SK-N-SH (cell line): ENCODE measurements at regions not wholly inside any gene's neighbourhood (a gene's known extent, or its start where the extent isn't known, plus 50 kb on each side); places are given as distances from the start of the nearest gene placed in this dataset.

Source experiments
- CTCF ChIA-PET: fragments of 300-600, 350-600 bp; formaldehyde crosslinking; extraction: SDS; loops from one replicate; lab custom pipeline; 2021; lab: Yijun Ruan, JAX
- POLR2A ChIA-PET: fragments of 350-600 bp; sonication (Branson Sonifier 250); formaldehyde crosslinking; extraction: SDS; loops from one replicate; lab custom pipeline; 2020; ENCODE audit warnings: antibody characterized with exemption, inconsistent platforms; lab: Yijun Ruan, JAX
- DNase-seq: peaks from one replicate; pipeline ENCODE4 v3.0.0; 2012
- H2AFZ ChIP-seq: fragments of 200-600 bp; sonication (generic); 2 replicates; pipeline ENCODE4 v1.8.1; 2016; ENCODE audit warnings: antibody characterized with exemption, mild to moderate bottlenecking, low read depth
- H3F3A ChIP-seq: fragments of 200-600 bp; sonication (generic); replicated peaks from 2 replicates; pipeline ENCODE3; 2016; ENCODE audit warnings: antibody characterized with exemption, mild to moderate bottlenecking; ENCODE audit not compliant: insufficient read depth
- H3K27ac ChIP-seq, 2 experiments: fragments of 200-500 bp in 1 of 2; fragments of 200-600 bp in 1 of 2; sonication (Bioruptor generic) in 1 of 2; sonication (generic), shearing (Covaris generic) in 1 of 2; 2 replicates each; pipeline versions ENCODE4 v1.5.1 to v1.6.1; 2014 to 2016; ENCODE audit warnings: low read depth in 2 of 2, inconsistent platforms in 1 of 2, low read length in 1 of 2, mild to moderate bottlenecking in 1 of 2, mixed read lengths in 1 of 2
- H3K27me3 ChIP-seq: fragments of 200-600 bp; sonication (generic), shearing (Covaris generic); 2 replicates; pipeline ENCODE4 v1.6.1; 2016; ENCODE audit warnings: mixed run types; ENCODE audit not compliant: insufficient read depth
- H3K36me3 ChIP-seq, 2 experiments: fragments of 200-500 bp in 1 of 2; fragments of 200-600 bp in 1 of 2; sonication (Bioruptor generic) in 1 of 2; sonication (generic) in 1 of 2; replicated peaks in 1 of 2; 2 replicates each; pipeline versions ENCODE3 to v1.5.1; 2014 to 2016; ENCODE audit warnings: low read length in 1 of 2, mild to moderate bottlenecking in 1 of 2; ENCODE audit not compliant: insufficient read depth in 2 of 2, control insufficient read depth in 1 of 2
- H3K4me1 ChIP-seq, 2 experiments: fragments of 200-500 bp in 1 of 2; fragments of 200-600 bp in 1 of 2; sonication (Bioruptor generic) in 1 of 2; sonication (generic), shearing (Covaris generic) in 1 of 2; 2 replicates each; pipeline versions ENCODE4 v1.5.1 to v1.6.1; 2014 to 2016; ENCODE audit warnings: low read depth in 1 of 2, low read length in 1 of 2, mixed run types in 1 of 2; ENCODE audit not compliant: insufficient read depth in 2 of 2, control insufficient read depth in 1 of 2
- H3K4me2 ChIP-seq: fragments of 200-600 bp; sonication (generic), shearing (Covaris generic); 2 replicates; pipeline ENCODE4 v1.6.1; 2017; ENCODE audit warnings: mixed run types
- H3K4me3 ChIP-seq, 2 experiments: fragments of 200-500 bp in 1 of 2; fragments of 200-600 bp in 1 of 2; sonication (Bioruptor generic) in 1 of 2; sonication (generic), shearing (Covaris generic) in 1 of 2; 2 replicates each; pipeline versions ENCODE4 v1.5.1 to v1.8.1; 2014 to 2016; ENCODE audit warnings: low read depth in 2 of 2, inconsistent platforms in 1 of 2, low read length in 1 of 2, mild to moderate bottlenecking in 1 of 2, mixed read lengths in 1 of 2, moderate library complexity in 1 of 2
- H3K79me2 ChIP-seq: fragments of 200-600 bp; sonication (generic); 2 replicates; pipeline ENCODE4 v1.8.1; 2017; ENCODE audit warnings: mild to moderate bottlenecking; ENCODE audit not compliant: insufficient read depth
- H3K9ac ChIP-seq: fragments of 200-600 bp; sonication (generic); 2 replicates; pipeline ENCODE4 v1.6.1; 2017; ENCODE audit warnings: mixed run types
- H3K9me2 ChIP-seq: fragments of 200-600 bp; sonication (generic); 2 replicates; pipeline ENCODE4 v1.6.1; 2017; ENCODE audit warnings: mixed run types
- H3K9me3 ChIP-seq: fragments of 200-600 bp; sonication (generic); 2 replicates; pipeline ENCODE4 v1.6.1; 2017; ENCODE audit warnings: mixed run types, mild to moderate bottlenecking, moderate library complexity
- H4K20me1 ChIP-seq: fragments of 200-600 bp; sonication (generic); 2 replicates; pipeline ENCODE4 v1.6.1; 2017; ENCODE audit warnings: mild to moderate bottlenecking, mixed run types; ENCODE audit not compliant: insufficient read depth
- CHD2 ChIP-seq: fragments of 150-350 bp; IDR thresholded peaks from 2 replicates; pipeline ENCODE4 v1.6.1; 2018; ENCODE audit warnings: low read length; ENCODE audit not compliant: partially characterized antibody
- CTCF ChIP-seq: fragments of 200-600 bp; sonication (generic); IDR thresholded peaks from 2 replicates; pipeline ENCODE4 v1.6.1; 2017; ENCODE audit warnings: antibody characterized with exemption, mild to moderate bottlenecking, moderate library complexity
- ELF1 ChIP-seq: IDR thresholded peaks from 2 replicates; pipeline ENCODE4 v1.4.0; 2012
- EP300 ChIP-seq, 2 experiments: IDR thresholded peaks; 2 replicates each; pipeline versions ENCODE4 v1.4.0 to v1.6.1; 2012; ENCODE audit warnings: borderline replicate concordance in 1 of 2, low read depth in 1 of 2, low read length in 1 of 2
- FOSL2 ChIP-seq: IDR thresholded peaks from 2 replicates; pipeline ENCODE4 v1.4.0; 2012; ENCODE audit warnings: low read depth, mild to moderate bottlenecking, moderate library complexity, borderline replicate concordance
- FOXM1 ChIP-seq: IDR thresholded peaks from 2 replicates; pipeline ENCODE4 v1.4.0; 2012; ENCODE audit warnings: low read depth, mild to moderate bottlenecking
- GATA2 ChIP-seq: sonication (generic); formaldehyde crosslinking; IDR thresholded peaks from 2 replicates; pipeline ENCODE4 v1.5.0; 2020; ENCODE audit warnings: mild to moderate bottlenecking, missing genetic modification reagents
- JUND ChIP-seq: IDR thresholded peaks from 2 replicates; pipeline ENCODE4 v1.4.0; 2012
- MEF2A ChIP-seq: IDR thresholded peaks from 2 replicates; pipeline ENCODE4 v1.4.0; 2012; ENCODE audit warnings: low read depth, borderline replicate concordance
- MXI1 ChIP-seq: IDR thresholded peaks from 2 replicates; pipeline ENCODE4 v1.6.1; 2012; ENCODE audit warnings: mild to moderate bottlenecking, low read depth, low read length, improper control_type of control experiment
- NRF1 ChIP-seq: IDR thresholded peaks from 2 replicates; pipeline ENCODE4 v1.6.1; 2012; ENCODE audit warnings: low read depth, mild to moderate bottlenecking, low read length
- POLR2AphosphoS5 ChIP-seq: IDR thresholded peaks from 2 replicates; pipeline ENCODE4 v1.6.1; 2012; ENCODE audit warnings: low read depth, low read length
- REST ChIP-seq: IDR thresholded peaks from 2 replicates; pipeline ENCODE4 v1.6.1; 2012; ENCODE audit warnings: mild to moderate bottlenecking, low read depth, low read length, moderate library complexity
- RXRA ChIP-seq: IDR thresholded peaks from 2 replicates; pipeline ENCODE4 v1.4.0; 2012; ENCODE audit warnings: low read depth, mild to moderate bottlenecking, borderline replicate concordance
- SIN3A ChIP-seq: IDR thresholded peaks from 2 replicates; pipeline ENCODE4 v1.6.1; 2012; ENCODE audit warnings: low read depth, mild to moderate bottlenecking, low read length, moderate library complexity, borderline replicate concordance
- TCF12 ChIP-seq: IDR thresholded peaks from 2 replicates; pipeline ENCODE4 v1.4.0; 2012
- TEAD4 ChIP-seq: IDR thresholded peaks from 2 replicates; pipeline ENCODE4 v1.4.0; 2012; ENCODE audit warnings: mild to moderate bottlenecking, borderline replicate concordance; ENCODE audit not compliant: insufficient read depth
- WGBS: methylation state at CpG from one replicate; pipeline ENCODE4 v1.1.6; 2017; ENCODE audit warnings: low lambda C conversion rate; 5-methylcytosine and 5-hydroxymethylcytosine counted together
- TF ChIP-seq, protein P1 (sequence below): fragments of 150-350 bp; IDR thresholded peaks from 2 replicates; pipeline ENCODE4 v1.6.1; 2016; ENCODE audit warnings: mild to moderate bottlenecking, low read depth, low read length

- H3K79me2 ChIP-seq: no peaks in the 10 kb centered on the region
- 25% methylated on average over 3 of the region's 3 CpGs for WGBS
- peaks cover 0 to 7% of the 10 kb centered on the region in 2 experiments; a peak in 3 of 4 replicates for H3K4me1 ChIP-seq
- H3F3A ChIP-seq: no peaks in the 10 kb centered on the region
- H3K9me3 ChIP-seq: no peaks in the 10 kb centered on the region
- no peak overlapping the region for H3K4me3 ChIP-seq
- no peaks in the 10 kb centered on the region for H4K20me1 ChIP-seq
- ChIA-PET CTCF (interaction anchor here (0.6 to 1.3 kb wide), 2 partner anchors 37 to 55 kb away, joined by 3 to 5 read pairs; no protein-coding TSS in a partner anchor), POLR2A (interaction anchor here (0.7 kb wide), 1 partner anchor 19 kb away, joined by 4 read pairs; no protein-coding TSS in a partner anchor)
- peak; percentile 28 for DNase-seq
- peak overlapping the region in 1 of 2 experiments; percentile 51; a peak in 2 of 4 replicates for H3K27ac ChIP-seq
- H3K4me2 ChIP-seq: no peak overlapping the region
- no peaks in the 10 kb centered on the region for H3K9me2 ChIP-seq
- no peak overlapping the region for H2AFZ ChIP-seq
- no peaks in the 10 kb centered on the region for H3K36me3 ChIP-seq
- no peak overlapping the region for H3K9ac ChIP-seq
- TF ChIP-seq ELF1: no peak
- peak; percentile 82 for TF ChIP-seq GATA2 (CRISPR knock-in tag)
- no peak for TF ChIP-seq RXRA
- TF ChIP-seq, protein P1, sequence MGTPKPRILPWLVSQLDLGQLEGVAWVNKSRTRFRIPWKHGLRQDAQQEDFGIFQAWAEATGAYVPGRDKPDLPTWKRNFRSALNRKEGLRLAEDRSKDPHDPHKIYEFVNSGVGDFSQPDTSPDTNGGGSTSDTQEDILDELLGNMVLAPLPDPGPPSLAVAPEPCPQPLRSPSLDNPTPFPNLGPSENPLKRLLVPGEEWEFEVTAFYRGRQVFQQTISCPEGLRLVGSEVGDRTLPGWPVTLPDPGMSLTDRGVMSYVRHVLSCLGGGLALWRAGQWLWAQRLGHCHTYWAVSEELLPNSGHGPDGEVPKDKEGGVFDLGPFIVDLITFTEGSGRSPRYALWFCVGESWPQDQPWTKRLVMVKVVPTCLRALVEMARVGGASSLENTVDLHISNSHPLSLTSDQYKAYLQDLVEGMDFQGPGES: no peak
- TF ChIP-seq EP300 (IDR thresholded peaks at IDR 0.05; ENCODE audit: borderline replicate concordance in 1 of 2, low read depth in 1 of 2, low read length in 1 of 2): no peak
- TF ChIP-seq CTCF: no peak
- TF ChIP-seq SIN3A: no peak
- TF ChIP-seq FOXM1: no peak
- no peak for TF ChIP-seq POLR2AphosphoS5
- no peak for TF ChIP-seq CHD2
- 0 out of 2 replicates have a peak, but pooled peaks have one; percentile 4 for TF ChIP-seq TCF12
- TF ChIP-seq REST: no peak
- peak; percentile 13; the same call in 1 of the 2 replicates for TF ChIP-seq JUND
- TF ChIP-seq FOSL2: peak; percentile 52; the same call in 1 of the 2 replicates
- TF ChIP-seq NRF1: no peak
- no peak for TF ChIP-seq MXI1
- TF ChIP-seq MEF2A: no peak
- TF ChIP-seq TEAD4: no peak
- H3K27me3 ChIP-seq: no peaks in the 10 kb centered on the region
Observed at GRCh38 chr9:107190061-107190935, 92.8 kb upstream of the RAD23B start.
